NAMALWA (cell line): ENCODE measurements at regions not wholly inside any gene's neighbourhood (a gene's known extent, or its start where the extent isn't known, plus 50 kb on each side); places are given as distances from the start of the nearest gene placed in this dataset.
"Not testable (repeated sequence)": the region's sequence is repeated elsewhere in the genome, so short reads cannot be mapped to it uniquely, and the experiment has no call there.

Source experiments
- DNase-seq: peaks from one replicate; pipeline ENCODE4 v3.0.0-alpha.2; 2015; ENCODE audit warnings: low spot score

GRCh38 chr14:22252686-22253085 lies 336.3 kb downstream of the DAD1 start:
- no peak for DNase-seq

GRCh38 chr14:22251090-22251489 lies 337.9 kb downstream of the DAD1 start:
- DNase-seq, result no peak

- no peak for DNase-seq
These were observed 339.3 kb downstream of the DAD1 start for GRCh38 chr14:22249770-22250169.

- DNase-seq, result no peak
These were observed 344.9 kb downstream of the DAD1 start for GRCh38 chr14:22243971-22244581.

GRCh38 chr14:22238320-22238719 lies 350.7 kb downstream of the DAD1 start:
- not testable (repeated sequence) for DNase-seq

GRCh38 chr14:22233377-22233776 lies 355.6 kb downstream of the DAD1 start:
- no peak for DNase-seq

- no peak for DNase-seq
These were observed 356.1 kb downstream of the DAD1 start for GRCh38 chr14:22232933-22233332.

GRCh38 chr14:22232486-22232885 lies 356.5 kb downstream of the DAD1 start:
- no peak for DNase-seq

- no peak for DNase-seq
These were observed 358.0 kb downstream of the DAD1 start for GRCh38 chr14:22231018-22231417.

- no peak for DNase-seq
These were observed 358.5 kb downstream of the DAD1 start for GRCh38 chr14:22230517-22230916.

GRCh38 chr14:22227084-22227483 lies 361.9 kb downstream of the DAD1 start:
- DNase-seq, result no peak

GRCh38 chr14:22226381-22226780 lies 362.6 kb downstream of the DAD1 start:
- DNase-seq, result peak; percentile 81

GRCh38 chr14:22225516-22226140 lies 363.4 kb downstream of the DAD1 start:
- DNase-seq, result no peak

- peak; percentile 56 for DNase-seq
These were observed 367.5 kb downstream of the DAD1 start for GRCh38 chr14:22221508-22221907.

- DNase-seq, result no peak
These were observed 368.6 kb downstream of the DAD1 start for GRCh38 chr14:22220427-22220826.

- DNase-seq, result no peak
These were observed 370.3 kb downstream of the DAD1 start for GRCh38 chr14:22218728-22219127.

- DNase-seq, result no peak
These were observed 375.9 kb downstream of the DAD1 start for GRCh38 chr14:22213120-22213519.

- no peak for DNase-seq
These were observed 378.1 kb downstream of the DAD1 start for GRCh38 chr14:22210906-22211305.

GRCh38 chr14:22210026-22210425 lies 379.0 kb downstream of the DAD1 start:
- no peak for DNase-seq

- DNase-seq, result no peak
These were observed 386.0 kb downstream of the DAD1 start for GRCh38 chr14:22203036-22203435.

GRCh38 chr14:22202313-22202712 lies 386.7 kb downstream of the DAD1 start:
- no peak for DNase-seq

- DNase-seq, result peak; percentile 82
These were observed 387.9 kb downstream of the DAD1 start for GRCh38 chr14:22200977-22201605.

- DNase-seq, result not testable (repeated sequence)
These were observed 388.9 kb downstream of the DAD1 start for GRCh38 chr14:22200131-22200530.

GRCh38 chr14:22194664-22195063 lies 394.4 kb downstream of the DAD1 start:
- DNase-seq, result no peak
